GM21367 (cell line): ENCODE measurements at regions not wholly inside any gene's neighbourhood (a gene's known extent, or its start where the extent isn't known, plus 50 kb on each side); places are given as distances from the start of the nearest gene placed in this dataset.

Source experiments
- ATAC-seq: cut with Tn5 transposase; IDR thresholded peaks from one replicate; pipeline ENCODE4 v1.9.1; 2021; ENCODE audit not compliant: unreplicated experiment

DNA sequence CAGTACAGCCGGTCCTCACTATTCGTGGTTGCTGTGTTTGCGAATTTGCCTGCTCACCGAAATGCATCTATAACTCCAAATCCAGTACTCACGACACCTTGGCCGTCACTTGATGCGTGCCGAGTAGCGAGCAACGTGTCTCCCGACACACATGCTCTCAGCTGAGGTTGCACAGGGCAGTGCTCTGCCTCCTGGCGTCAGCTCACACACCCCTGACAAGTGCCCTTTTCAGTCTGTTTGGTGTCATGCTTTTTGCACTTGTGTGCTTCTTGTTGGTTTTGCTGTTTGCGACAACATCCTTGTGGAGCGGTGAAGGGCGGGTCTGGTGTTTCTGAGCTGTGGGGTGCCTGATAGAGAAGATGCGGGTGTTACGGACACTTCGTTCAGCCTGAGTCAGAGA, 110.4 kb upstream of the RFLNA start:
- ATAC-seq = no peak

DNA sequence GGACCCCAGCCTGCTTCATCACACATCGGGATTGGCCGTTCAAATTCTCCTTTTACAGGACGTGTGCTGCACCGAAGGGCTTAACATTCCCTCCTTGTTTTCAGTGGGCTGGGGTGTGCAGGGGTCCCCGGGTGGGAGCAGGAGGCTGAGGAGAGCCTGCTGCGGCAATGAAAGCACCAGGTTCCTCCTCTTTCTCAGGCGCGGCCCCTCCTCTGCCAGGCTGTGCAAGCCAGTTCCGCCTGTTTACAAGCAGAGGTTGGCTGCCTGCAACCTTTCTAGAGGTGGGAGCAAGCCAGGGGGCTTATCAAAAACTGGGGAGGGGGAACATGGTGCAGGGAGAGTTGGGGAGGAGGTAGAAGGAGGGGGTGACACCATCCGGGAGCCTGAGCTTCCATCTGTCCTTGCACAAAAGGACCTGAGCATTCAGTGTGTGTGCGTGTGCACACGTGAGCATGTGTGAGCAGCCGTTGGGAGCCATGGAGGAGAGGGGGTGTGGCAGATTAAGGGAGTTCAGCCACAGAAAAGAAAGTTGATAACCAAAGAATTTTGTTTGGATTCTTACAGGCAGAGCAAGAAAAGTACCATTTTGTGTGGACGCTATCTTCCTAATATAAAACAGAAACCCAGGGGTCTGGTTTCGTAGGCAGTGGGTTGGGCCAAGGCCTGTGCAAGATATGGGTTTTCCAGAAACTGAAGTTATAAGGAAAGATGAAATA, 108.8 kb upstream of the RFLNA start:
- no peak for ATAC-seq

DNA sequence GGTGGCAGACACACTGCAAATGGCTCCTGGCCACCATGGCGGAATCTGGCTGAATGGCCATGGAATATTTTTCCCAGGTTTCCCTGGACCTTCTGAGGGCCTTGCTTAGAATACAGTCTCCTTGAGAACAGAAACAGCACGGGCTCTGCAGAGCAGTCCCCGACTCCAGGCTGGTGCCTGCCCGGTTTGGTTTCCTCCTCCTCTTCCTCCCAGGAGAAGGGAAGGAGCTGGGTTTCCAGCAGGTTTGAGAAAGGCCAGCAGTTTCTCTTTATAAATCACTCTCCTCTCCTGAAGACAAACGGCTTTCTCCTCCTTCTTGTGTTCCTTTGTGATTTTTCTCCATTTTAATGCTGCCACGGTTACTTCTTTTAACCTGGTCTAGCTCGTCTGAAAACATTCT, 106.8 kb upstream of the RFLNA start:
- no peak for ATAC-seq

DNA sequence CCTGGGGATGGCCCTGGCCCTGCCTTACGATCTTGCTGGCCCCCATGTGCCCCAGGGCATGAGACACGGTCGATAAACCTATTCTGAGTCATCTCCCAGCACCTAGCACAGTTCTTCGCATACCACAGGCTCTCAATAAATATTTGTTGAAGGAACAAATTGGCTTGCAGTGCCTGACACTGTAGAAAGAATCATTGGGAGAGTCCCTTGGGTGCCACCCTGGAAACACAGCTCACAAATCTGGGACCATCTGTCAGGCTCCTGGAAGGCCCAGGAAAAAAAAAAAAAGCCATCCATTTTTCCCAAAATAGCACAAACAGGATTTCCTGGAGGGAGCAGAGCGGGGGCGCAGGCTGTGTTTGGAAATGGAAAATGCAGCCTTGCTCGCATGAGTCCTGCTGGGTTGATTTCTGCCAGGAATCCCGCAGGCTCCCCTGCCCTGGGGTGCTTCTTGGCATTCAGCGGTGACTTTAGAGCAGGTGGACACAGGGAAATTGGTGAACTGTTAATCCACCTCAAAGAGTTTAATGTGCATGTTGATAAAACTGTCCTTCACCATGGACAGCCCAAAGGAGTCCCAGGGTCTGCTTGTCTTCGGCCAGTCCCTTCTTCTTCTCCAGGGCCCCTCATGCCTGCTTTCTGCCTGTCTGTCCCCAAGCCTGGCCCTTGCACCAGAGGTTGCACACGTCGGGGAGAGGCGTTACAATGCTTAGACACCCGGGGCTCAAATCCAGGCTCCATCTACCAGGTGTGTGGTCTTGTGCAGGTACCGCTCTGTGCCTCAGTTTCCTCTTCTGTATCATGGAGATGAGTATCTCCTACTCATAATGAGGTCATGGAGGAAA, 106.1 kb upstream of the RFLNA start:
- ATAC-seq = no peak

DNA sequence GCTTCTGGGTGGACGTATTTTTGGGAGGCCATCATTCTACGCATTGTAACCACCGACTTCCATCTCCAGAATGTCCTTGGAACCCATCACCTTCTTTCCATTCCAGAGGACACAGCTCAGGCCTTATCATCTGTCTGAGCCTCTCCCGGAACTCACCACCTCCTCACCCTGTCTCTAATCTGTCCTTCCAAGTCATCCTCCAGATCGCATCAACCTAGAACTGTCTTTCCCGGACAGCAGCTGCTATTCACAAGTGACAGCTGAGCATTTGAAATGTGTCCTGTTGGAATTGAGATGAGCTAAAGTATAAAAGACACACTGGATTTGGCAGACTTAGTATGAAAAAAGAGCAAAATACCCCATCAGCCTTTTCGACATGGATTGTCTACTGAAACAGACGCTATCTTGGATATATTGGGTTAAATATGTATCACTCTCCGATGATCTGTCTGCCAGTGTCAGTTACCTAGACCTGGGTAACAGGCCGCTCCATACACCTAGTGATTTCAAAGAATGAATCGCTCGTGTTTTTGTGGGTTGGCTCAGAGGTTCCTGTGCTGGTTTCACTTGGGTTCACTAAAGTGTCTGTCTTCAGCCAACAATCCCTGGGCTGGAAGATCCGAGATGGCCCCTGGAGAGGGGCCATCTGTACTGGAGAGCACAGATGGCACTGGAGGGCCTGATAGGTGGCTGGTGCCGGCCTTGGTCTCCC, 104.4 kb upstream of the RFLNA start:
- ATAC-seq = no peak

DNA sequence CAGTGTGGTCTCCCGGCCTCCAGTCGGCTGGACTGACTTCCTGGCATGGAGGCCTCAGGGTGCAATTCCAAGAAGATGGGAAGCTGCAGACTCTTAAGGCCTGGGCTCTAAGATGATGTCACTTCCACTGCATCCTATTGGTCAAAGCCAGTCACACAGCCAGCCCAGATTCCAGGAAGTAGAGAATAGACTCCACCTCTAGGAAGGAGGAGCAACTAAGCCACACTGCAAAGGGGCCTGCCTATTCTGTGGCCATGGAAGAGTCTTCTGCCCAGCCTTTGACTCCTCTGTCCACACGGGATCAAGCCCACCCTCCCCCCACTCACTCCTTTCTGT, 103.9 kb upstream of the RFLNA start:
- ATAC-seq = no peak

DNA sequence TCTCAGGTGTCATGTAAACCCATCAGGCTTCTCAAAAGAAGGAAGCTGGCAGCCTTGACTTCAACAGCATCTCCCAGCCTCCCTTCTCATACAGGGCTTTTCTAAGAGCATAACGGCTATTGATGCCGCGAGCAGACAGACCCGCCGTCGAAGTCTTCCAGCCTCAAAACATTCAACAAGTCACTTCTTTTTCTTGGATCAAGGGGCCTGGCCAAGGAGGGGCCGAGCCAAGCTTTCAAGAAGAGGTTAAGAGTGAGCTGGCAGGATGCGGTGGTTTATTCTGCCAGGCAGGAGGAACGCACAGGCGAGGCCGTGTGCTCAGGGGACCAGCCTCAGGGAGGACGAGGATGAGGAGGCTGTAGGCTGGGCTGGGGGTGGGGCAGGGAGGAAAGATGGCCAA, 102.9 kb upstream of the RFLNA start:
- ATAC-seq = no peak

DNA sequence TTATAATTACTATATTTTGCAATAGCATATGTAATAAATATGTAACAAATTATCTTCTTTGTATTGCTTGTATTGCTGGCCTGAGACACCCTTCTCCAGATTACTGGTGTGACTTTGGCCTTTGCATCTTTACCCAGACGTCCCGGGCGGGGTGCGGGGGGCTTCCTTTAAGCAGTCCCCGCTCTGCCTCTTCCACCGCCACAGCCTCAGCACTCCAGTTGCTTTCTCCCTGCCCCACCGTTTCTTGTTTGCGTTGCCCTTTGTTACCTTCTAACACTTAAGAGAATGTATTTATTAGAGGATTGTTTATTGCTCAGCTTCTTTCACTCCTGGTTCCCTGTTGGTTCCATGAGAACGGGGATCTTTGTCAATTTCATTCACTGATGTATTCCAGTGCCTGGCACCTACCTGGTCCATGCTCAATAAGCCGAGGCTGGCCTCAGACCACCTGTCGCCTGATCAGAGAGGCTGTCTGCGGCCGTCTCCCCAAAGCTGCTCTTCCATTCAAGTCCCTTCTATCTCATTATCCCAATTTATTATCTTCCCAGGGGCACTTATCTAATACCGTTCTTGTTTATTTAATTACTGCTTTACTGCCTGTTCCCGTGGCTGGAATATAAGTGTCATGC, 100.5 kb upstream of the RFLNA start:
- ATAC-seq = no peak

DNA sequence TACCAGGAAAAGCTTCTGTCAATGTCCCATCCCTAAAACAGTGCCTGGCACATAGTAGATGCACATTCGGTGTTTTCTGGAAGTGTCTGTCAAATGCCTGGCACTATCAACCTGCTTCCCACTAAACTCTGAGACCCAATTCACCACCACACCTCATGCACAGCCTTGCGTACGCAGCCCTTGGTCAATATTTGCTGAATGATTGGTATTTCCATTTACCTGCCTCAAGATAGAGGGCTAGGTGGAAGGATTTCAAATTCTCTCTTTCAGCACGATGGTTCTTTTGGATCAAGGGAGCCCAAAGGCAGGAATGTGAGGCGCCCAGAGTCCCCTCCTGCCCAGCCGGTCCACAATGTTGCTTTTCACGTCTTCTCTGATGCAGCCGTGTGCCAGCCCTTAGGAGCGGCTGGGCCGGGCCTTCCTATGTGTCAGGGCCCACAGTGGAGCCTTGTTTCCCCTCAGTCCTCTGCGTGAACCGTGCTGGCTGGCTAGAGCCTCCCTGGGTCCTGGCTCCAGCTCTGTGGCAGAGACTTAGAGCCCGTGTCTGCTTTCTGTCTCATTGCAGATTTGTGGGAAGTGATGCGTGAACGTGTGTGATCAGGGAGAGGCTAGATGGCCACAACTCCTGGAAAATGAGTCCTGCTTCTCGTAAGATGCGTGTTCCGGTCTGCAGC, 99.9 kb upstream of the RFLNA start:
- no peak for ATAC-seq

DNA sequence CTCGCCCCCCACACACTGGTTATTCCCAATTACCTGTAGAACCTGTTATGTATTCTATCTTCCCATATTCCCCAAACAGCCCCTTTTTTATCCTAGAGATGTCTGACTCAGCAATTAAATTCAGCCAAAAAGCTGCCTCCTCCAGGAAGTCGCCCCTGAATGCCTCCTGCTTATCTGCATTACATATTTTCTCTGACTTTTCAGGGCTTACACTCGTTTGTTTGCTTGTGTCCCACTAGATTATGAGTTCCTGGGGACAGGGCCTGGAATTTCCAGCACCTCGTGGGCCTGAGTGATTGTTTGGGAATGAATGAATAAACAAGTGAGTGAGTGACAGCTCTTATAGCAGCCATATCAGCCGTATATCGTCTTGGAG, 99.3 kb upstream of the RFLNA start:
- no peak for ATAC-seq

DNA sequence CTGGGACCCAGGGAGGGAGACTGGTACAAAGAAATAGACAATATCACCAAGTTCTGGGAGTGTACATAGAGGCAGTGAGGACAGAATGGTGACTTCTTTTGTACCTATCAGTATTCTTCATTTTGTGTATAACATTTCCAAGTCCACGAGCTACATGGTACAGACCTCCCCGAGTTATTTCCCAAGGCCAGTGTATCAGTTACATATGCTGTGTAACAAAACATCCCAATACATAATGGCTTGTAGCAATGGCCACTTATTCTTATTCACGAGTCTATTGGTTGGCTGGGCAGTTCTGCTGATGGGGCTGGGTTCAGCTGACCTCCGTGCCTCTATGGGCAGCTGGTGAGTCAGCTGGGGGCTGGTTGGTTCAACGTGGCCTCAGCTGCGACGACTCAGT, 98.7 kb upstream of the RFLNA start:
- no peak for ATAC-seq

DNA sequence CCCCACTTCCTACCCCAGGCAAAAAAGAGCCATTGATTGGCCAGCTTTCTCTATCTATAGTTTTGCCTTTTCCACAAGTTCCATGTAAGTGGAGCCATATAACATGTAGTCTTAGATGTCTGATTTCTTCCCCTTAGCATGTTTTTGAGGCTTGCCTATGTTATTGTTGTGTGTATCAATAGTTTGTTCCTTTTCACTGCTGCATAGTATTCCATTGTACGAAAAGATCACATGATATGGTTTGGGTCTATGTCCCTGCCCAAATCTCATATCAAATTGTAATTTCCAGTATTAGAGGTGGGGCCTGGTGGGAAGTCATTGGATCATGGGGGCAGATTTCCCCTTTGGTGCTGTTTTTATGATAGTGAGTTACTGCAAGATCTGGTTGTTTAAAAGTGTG, 93.6 kb upstream of the RFLNA start:
- no peak for ATAC-seq

DNA sequence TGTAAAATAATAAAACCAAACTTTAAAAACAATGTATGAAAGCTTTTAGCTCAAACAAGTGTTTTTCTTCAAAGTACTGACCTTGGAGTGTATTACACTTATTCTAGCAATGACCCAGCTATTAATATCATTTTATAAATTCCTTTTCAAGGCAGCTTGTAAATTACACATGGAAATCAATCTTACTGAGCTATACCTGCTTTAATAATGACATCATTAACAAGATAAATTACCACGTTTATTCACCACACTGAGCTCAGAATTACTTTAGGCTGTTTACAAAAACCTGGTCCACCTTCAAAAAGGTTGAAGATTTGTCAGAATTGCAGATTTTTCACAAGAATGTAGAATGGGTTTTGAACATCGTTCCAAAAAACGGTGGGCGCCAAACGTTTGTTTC, 91.7 kb upstream of the RFLNA start:
- no peak for ATAC-seq

DNA sequence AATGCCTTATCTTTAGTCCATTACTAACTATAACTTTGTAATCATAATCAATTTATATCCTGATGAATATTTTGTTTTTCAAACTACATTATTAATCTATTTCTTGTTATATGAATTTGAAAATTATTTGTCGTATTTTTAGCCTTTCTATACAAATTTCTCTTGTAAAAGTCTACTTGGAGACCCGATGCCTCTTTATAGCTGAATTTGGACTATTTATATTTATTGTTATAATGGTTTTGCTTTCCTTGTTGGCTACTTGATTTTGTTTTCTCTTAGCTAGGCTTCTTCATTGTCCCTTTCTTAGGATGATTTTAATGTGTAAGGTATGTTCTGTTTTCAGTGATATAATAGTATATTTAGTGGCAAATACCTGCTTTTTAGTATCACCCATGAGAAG, 89.5 kb upstream of the RFLNA start:
- no peak for ATAC-seq

DNA sequence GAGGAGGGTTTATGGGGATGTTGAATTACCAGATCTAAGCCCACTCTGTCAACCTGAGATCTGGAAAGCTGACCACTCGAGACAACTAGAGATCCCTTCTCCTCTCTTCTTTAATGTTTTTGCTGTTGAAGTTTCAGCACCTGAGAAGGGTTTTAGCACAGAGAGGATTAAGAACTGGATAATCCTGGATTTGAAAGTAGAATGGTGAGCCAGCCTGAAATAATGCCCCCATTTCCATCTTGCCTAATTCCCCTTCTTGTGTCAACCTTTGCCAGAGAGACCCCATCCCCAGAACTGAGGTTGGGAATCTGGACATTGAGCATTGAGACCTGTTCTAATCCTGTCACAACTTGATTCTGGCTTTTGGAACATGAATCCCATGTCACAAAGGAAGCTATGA, 87.8 kb upstream of the RFLNA start:
- no peak for ATAC-seq

DNA sequence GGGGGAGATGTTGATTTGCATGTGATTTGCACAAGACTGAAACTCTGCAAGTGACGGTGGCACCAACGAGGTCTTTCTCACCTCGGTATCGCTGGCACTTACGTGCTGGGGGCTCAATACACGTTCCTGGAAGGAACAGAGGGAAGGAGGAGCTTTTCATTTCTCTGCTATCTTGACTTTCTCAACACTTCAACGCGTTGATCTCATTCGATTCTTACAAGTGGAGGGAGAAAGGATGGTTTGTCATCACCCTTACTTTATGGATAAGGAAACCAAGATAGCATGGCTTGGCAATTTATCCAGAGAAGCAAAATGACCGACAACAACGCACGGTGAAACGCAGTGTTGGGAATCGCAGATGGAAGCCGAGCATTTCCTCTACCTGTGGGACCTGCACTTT, 87.3 kb upstream of the RFLNA start:
- no peak for ATAC-seq

DNA sequence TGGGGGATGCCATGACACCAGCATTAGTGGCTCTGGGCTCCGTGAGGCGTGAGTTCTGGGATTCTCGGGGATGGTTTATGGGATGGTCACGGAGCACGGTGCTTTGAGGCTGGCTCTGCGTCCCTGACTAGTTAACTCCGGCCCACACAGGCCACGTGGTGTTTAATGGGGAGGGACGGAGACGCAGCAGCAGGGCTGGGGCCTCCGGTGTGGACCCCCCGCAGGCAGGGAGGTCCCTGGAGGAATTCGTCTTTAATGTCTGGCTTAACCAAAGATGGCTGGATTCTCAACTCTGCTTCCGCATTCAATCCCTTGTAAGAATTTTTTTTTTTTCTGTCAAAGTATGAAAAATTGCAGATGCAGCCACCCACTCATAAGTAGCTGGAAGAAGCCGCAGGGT, 86.4 kb upstream of the RFLNA start:
- no peak for ATAC-seq

DNA sequence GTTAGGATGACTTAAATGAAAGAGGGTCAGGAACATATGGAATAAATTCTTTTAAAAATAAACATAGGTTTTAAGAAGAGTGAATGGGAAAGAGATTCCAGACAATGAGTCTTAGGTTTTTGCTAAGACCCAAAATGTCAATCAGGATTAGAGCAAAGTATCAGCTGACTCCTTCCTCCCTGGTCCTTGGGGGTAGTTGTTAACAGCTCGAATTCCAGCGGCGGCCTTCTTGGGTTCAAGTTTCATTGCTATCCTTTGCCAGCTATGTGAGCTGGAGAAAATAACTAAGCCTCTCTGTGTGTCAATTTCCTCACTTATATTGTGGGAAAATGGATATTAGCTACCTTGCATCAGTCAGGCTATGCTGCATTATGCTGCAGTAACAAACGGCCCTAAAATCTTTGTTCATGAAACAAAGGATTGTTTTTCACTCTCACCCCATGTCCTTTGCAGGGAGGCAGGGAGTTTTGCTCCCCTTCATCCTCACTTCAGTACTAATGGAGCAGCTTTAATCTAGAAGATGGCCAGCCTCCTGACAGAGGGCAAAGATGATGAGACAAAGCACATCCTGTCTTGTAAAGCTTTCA, 83.8 kb upstream of the RFLNA start:
- no peak for ATAC-seq

DNA sequence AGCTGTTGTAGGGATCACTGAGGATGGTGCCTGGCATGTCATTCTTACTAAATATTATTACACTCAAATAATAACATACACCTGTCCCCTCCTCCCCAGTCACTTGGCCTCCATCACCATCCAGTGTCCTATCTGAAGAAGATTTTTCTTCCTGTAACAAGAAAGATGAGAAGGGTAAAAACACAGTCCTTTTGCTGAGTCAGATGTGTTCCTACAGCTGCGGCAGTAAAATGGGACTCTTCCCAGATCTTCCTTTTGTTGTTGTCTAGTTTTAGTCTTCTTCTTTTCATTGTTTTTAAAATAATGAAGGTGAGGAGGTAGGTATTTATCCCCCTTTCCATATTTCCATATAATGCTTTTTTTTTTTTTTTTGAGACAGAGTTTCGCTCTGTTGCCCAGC, 83.1 kb upstream of the RFLNA start:
- ATAC-seq = no peak

DNA sequence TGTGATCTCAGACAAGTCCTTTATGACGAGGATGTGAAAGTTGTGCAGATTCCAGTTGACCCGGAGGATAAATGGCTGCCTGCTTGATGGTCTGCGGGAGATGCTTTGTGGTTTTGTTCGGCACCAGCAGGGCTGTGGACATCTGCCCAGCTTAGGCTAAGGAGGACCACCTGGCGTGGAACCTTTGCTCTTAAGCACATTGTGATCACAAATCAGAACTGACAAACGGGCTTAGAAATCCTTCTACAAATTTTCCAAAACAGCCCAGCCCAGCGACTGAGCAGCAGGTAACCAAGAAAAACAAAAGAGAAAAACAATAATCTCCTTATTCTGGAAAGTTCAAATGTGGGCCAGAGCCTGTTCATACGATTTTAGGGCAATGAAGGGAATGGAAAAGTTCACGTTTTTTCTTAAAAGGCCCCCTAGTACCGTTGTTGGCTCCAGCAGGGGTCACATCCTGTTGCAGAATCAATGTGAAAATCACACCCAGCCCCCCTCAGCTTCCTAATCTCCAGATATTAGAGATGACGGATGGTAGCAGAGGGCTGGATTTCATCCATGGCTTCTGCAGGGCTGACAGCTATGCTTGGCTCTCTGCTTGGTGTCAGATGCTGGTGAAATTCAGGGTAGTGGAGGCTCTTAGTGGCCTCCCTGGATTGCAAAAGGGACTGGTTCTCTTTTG, 81.1 kb upstream of the RFLNA start:
- no peak for ATAC-seq
